HL-60 (cell line): ENCODE measurements at regions not wholly inside any gene's neighbourhood (a gene's known extent, or its start where the extent isn't known, plus 50 kb on each side); places are given as distances from the start of the nearest gene placed in this dataset.

Source experiments
- DNase-seq, 2 experiments: peaks; one replicate each; pipeline ENCODE4 v3.0.0-alpha.2; 2010 to 2020; ENCODE audit warnings: low read depth in 1 of 2, low spot score in 1 of 2
- H3K27ac ChIP-seq: fragments of 250-450 bp; sonication (Bioruptor Pico); replicated peaks from 2 replicates; pipeline ENCODE4 v1.5.1; 2020; ENCODE audit warnings: mild to moderate bottlenecking, moderate library complexity
- H3K27me3 ChIP-seq: fragments of 250-450 bp; sonication (Bioruptor Pico); 2 replicates; pipeline ENCODE4 v1.5.1; 2021; ENCODE audit warnings: mild to moderate bottlenecking, moderate library complexity; ENCODE audit not compliant: insufficient read depth, poor library complexity, severe bottlenecking
- H3K4me3 ChIP-seq: replicated peaks from 2 replicates; pipeline ENCODE4 v1.5.1; 2011; ENCODE audit warnings: mild to moderate bottlenecking, control low read depth, low read length; ENCODE audit not compliant: insufficient read depth
- CTCF ChIP-seq: IDR thresholded peaks from one replicate; pipeline ENCODE4 v1.5.1; 2011; ENCODE audit warnings: low read length, control low read depth, inconsistent platforms; ENCODE audit not compliant: insufficient read depth
- GABPA ChIP-seq: IDR thresholded peaks from 2 replicates; pipeline ENCODE4 v1.6.1; 2012; ENCODE audit warnings: low read depth
- POLR2AphosphoS5 ChIP-seq: IDR thresholded peaks from 2 replicates; pipeline ENCODE4 v1.6.1; 2012; ENCODE audit warnings: low read depth
- REST ChIP-seq: IDR thresholded peaks from 2 replicates; pipeline ENCODE4 v1.6.1; 2012; ENCODE audit warnings: low read depth; ENCODE audit not compliant: insufficient replicate concordance
- SPI1 ChIP-seq: IDR thresholded peaks from 2 replicates; pipeline ENCODE4 v1.6.1; 2012; ENCODE audit warnings: low read depth, mild to moderate bottlenecking, borderline replicate concordance

- TF ChIP-seq CTCF (no peak), GABPA (no peak), POLR2AphosphoS5 (no peak), REST (no peak), SPI1 (no peak)
- Histone ChIP-seq H3K27ac (no peak overlapping the region), H3K27me3 (no peaks in the 10 kb centered on the region), H3K4me3 (no peak overlapping the region)
- DNase-seq: peak in 1 of 2 experiments; percentile 0
Measured at GRCh38 chrX:144896323-144896722, 351.0 kb upstream of the SPANXN1 start.

GRCh38 chrX:144901521-144901920 is 345.8 kb upstream of the SPANXN1 start:
- TF ChIP-seq SPI1: no peak
- no peak for TF ChIP-seq GABPA
- TF ChIP-seq REST: no peak
- no peak for TF ChIP-seq CTCF
- TF ChIP-seq POLR2AphosphoS5: no peak
- Histone ChIP-seq H3K27me3 (no peaks in the 10 kb centered on the region), H3K4me3 (no peak overlapping the region), H3K27ac (no peak overlapping the region)
- DNase-seq: no peak

- TF ChIP-seq REST (no peak), SPI1 (no peak), POLR2AphosphoS5 (no peak), CTCF (no peak), GABPA (no peak)
- no peak for DNase-seq
- Histone ChIP-seq H3K4me3 (no peak overlapping the region), H3K27me3 (no peaks in the 10 kb centered on the region), H3K27ac (no peak overlapping the region)
Measured at GRCh38 chrX:144916785-144917184, 330.5 kb upstream of the SPANXN1 start.
